Esophagus muscularis mucosa (tissue), 4 donors: ENCODE measurements at regions not wholly inside any gene's neighbourhood (a gene's known extent, or its start where the extent isn't known, plus 50 kb on each side); places are given as distances from the start of the nearest gene placed in this dataset.
"Not testable (repeated sequence)": the region's sequence is repeated elsewhere in the genome, so short reads cannot be mapped to it uniquely, and the experiment has no call there.

Experiments
- CTCF ChIP-seq, 3 experiments: fragments of 200-600 bp in 2 of 3; fragments of 450-650 bp in 1 of 3; sonication (generic) in 2 of 3; IDR thresholded peaks; one replicate each; pipeline ENCODE4 v1.5.1; 2017 to 2019; ENCODE audit warnings: antibody characterized with exemption in 3 of 3, mild to moderate bottlenecking in 2 of 3, moderate library complexity in 1 of 3
- EP300 ChIP-seq: sonication (generic); formaldehyde crosslinking; IDR thresholded peaks from one replicate; pipeline ENCODE4 v1.6.1; 2017; ENCODE audit warnings: antibody characterized with exemption
- POLR2AphosphoS5 ChIP-seq, 2 donors: sonication (generic); formaldehyde crosslinking; IDR thresholded peaks; one replicate each; pipeline ENCODE4 v1.6.1; 2017; ENCODE audit warnings: antibody characterized with exemption in 2 of 2

- not testable (repeated sequence) for TF ChIP-seq CTCF (IDR thresholded peaks at IDR 0.05); POLR2AphosphoS5 (IDR thresholded peaks at IDR 0.05); EP300
Observed at GRCh38 chr3:35482566-35482965, 156.8 kb upstream of the ARPP21 start.
